Mammary epithelial cell (primary cell): ENCODE measurements at regions not wholly inside any gene's neighbourhood (a gene's known extent, or its start where the extent isn't known, plus 50 kb on each side); places are given as distances from the start of the nearest gene placed in this dataset.

Experiments used
- EZH2 ChIP-seq: IDR thresholded peaks from 2 replicates; pipeline ENCODE4 v1.6.1; 2012; ENCODE audit warnings: low read length, inconsistent platforms, borderline replicate concordance
- TF ChIP-seq, protein P1 (sequence below), 2 donors: IDR thresholded peaks in 1 of 2; conservative IDR thresholded peaks in 1 of 2; 2 replicates each; pipeline ENCODE4 v1.5.1; 2011 to 2012; ENCODE audit warnings: inconsistent platforms in 2 of 2, low read length in 2 of 2, mild to moderate bottlenecking in 2 of 2, control low read depth in 1 of 2, low read depth in 1 of 2; ENCODE audit not compliant: insufficient read depth in 1 of 2; ENCODE audit errors: extremely low read depth in 1 of 2

DNA sequence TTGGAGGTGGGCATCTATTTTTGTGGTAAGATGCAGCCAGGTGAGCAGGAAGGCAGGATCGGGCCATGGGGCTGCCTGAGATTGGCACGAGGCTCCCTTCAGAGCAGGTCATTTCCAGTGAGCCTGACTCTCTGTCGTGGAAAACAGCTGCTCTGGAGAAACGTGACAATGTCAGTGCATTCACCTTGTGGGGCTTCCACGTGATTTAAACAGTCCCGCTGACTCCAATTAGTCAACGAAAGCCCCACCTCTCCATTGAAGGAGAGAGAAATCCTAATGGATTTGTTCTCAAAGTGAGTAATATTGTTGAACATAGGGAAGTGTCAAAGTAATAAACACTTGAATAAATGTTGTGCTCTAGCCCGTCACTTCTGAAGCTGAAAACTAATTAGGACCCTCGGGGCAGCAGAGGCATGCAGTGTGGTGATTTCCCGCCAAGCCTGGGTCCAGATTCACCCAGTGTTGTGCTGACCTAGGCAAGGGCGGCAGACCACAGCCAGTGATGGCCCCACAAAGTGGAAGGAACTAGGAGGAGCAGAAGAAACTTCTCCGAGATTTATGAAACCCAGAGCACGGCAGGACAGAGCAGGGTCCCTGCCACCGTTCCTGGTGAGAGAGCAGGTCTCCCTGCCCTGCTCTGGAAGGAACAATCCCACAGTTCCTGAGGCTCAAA is 172.5 kb upstream of the C1orf174 start:
- TF ChIP-seq, protein P1, sequence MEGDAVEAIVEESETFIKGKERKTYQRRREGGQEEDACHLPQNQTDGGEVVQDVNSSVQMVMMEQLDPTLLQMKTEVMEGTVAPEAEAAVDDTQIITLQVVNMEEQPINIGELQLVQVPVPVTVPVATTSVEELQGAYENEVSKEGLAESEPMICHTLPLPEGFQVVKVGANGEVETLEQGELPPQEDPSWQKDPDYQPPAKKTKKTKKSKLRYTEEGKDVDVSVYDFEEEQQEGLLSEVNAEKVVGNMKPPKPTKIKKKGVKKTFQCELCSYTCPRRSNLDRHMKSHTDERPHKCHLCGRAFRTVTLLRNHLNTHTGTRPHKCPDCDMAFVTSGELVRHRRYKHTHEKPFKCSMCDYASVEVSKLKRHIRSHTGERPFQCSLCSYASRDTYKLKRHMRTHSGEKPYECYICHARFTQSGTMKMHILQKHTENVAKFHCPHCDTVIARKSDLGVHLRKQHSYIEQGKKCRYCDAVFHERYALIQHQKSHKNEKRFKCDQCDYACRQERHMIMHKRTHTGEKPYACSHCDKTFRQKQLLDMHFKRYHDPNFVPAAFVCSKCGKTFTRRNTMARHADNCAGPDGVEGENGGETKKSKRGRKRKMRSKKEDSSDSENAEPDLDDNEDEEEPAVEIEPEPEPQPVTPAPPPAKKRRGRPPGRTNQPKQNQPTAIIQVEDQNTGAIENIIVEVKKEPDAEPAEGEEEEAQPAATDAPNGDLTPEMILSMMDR (conservative IDR thresholded peaks at IDR 0.05 in 1 of 2, IDR thresholded peaks at IDR 0.05 in 1 of 2; ENCODE audit: extremely low read depth in 1 of 2, insufficient read depth in 1 of 2, low read depth in 1 of 2, low read length in 2 of 2), result no peak
- TF ChIP-seq EZH2, result no peak
